Parathyroid adenoma (tissue), 2 donors: ENCODE measurements at regions not wholly inside any gene's neighbourhood (a gene's known extent, or its start where the extent isn't known, plus 50 kb on each side); places are given as distances from the start of the nearest gene placed in this dataset.

Experiments
- H2AFZ ChIP-seq: fragments of 300-600 bp; sonication (generic); one replicate; pipeline ENCODE4 v1.7.0; 2017; ENCODE audit warnings: antibody characterized with exemption, mild to moderate bottlenecking
- H3K27ac ChIP-seq: fragments of 300-600 bp; sonication (generic); one replicate; pipeline ENCODE4 v1.7.0; 2017
- H3K27me3 ChIP-seq: fragments of 300-600 bp; sonication (generic); one replicate; pipeline ENCODE4 v1.7.0; 2017; ENCODE audit warnings: low read length; ENCODE audit not compliant: control insufficient read depth, insufficient read depth
- H3K36me3 ChIP-seq: fragments of 300-600 bp; sonication (generic); one replicate; pipeline ENCODE4 v1.7.0; 2017; ENCODE audit warnings: low read length; ENCODE audit not compliant: control insufficient read depth, insufficient read depth
- H3K4me1 ChIP-seq: fragments of 300-600 bp; sonication (generic); one replicate; pipeline ENCODE4 v1.7.0; 2017; ENCODE audit warnings: control low read depth
- H3K4me2 ChIP-seq: fragments of 300-600 bp; sonication (generic); one replicate; pipeline ENCODE4 v1.7.0; 2017; ENCODE audit warnings: low read length
- H3K4me3 ChIP-seq: fragments of 300-600 bp; sonication (generic); one replicate; pipeline ENCODE4 v1.7.0; 2017; ENCODE audit warnings: low read depth, low read length
- H3K79me2 ChIP-seq: fragments of 300-600 bp; sonication (generic); one replicate; pipeline ENCODE4 v1.7.0; 2017; ENCODE audit warnings: control low read depth
- H3K9ac ChIP-seq: fragments of 300-600 bp; sonication (generic); one replicate; pipeline ENCODE4 v1.7.0; 2017; ENCODE audit warnings: mild to moderate bottlenecking
- H3K9me3 ChIP-seq: fragments of 300-600 bp; sonication (generic); one replicate; pipeline ENCODE4 v1.7.0; 2017; ENCODE audit warnings: low read length; ENCODE audit not compliant: control insufficient read depth
- CTCF ChIP-seq: fragments of 300-600 bp; sonication (generic); IDR thresholded peaks from one replicate; pipeline ENCODE4 v1.7.0; 2017; ENCODE audit warnings: antibody characterized with exemption, mild to moderate bottlenecking
- donor health status: primary hyperparathyroidism.

DNA sequence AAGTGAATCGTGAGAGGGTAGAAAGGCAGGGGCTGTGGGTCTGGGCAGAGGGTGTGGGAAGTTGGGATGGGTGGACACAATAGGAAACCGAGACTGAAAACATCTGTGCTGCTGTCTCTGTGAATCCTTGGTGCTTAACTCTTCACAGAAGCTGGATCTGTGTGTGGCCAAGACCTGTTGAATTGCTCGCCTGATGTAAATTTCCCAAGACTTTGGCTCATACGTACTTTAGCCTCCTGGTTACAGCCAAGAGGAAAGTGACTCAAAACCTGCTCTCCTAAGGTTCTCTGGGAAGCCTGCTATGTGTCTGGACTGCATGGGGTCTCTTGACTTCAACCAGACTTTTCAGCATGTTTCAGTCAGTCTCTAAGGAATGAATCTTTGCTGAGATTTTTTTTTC is 270.3 kb downstream of the RWDD3 start:
- TF ChIP-seq CTCF = no peak
- H3K36me3 ChIP-seq = no peaks in the 10 kb centered on the region
- no peak overlapping the region for H3K4me2 ChIP-seq
- H3K4me1 ChIP-seq = no peaks in the 10 kb centered on the region
- H3K27ac ChIP-seq = no peak overlapping the region
- no peak overlapping the region for H2AFZ ChIP-seq
- H3K9ac ChIP-seq = no peak overlapping the region
- no peaks in the 10 kb centered on the region for H3K27me3 ChIP-seq
- H3K79me2 ChIP-seq = no peaks in the 10 kb centered on the region
- no peaks in the 10 kb centered on the region for H3K9me3 ChIP-seq
- no peak overlapping the region for H3K4me3 ChIP-seq

DNA sequence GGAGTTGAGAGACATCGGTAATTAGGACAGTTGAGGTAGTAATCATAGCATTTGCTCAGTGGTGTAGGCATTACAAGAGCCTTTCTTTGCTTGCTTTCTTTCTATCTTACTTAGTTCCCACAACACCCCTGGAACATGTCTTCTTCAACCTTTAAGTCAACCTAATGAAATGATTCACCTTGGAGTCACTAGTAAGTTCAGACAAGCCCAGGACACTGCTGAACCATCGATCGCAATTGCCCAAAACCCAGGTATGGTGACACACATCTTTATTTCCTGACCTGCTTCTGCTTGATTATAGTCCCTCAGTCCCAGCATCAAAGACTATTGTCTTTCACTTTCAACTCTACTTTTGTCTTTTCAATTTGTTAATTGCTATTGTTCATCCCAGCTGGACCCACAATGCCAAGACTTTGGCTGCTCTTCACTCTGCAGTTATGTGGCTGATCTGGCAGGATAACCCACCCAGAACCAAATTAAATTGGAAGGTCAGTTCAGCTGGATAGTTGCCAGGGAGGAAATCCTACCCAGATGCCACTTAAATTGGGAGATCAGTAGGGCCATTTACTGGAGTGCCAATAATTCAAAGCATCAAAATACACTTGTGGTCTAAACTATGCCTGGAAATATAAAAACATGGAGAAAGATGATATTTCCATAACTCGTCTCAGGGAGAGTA is 272.9 kb downstream of the RWDD3 start:
- Histone ChIP-seq H2AFZ (no peak overlapping the region), H3K36me3 (no peaks in the 10 kb centered on the region), H3K9ac (no peak overlapping the region), H3K4me2 (no peak overlapping the region), H3K4me1 (no peaks in the 10 kb centered on the region), H3K9me3 (no peaks in the 10 kb centered on the region), H3K4me3 (no peak overlapping the region), H3K79me2 (no peaks in the 10 kb centered on the region), H3K27me3 (no peaks in the 10 kb centered on the region), H3K27ac (no peak overlapping the region)
- TF ChIP-seq CTCF = no peak

DNA sequence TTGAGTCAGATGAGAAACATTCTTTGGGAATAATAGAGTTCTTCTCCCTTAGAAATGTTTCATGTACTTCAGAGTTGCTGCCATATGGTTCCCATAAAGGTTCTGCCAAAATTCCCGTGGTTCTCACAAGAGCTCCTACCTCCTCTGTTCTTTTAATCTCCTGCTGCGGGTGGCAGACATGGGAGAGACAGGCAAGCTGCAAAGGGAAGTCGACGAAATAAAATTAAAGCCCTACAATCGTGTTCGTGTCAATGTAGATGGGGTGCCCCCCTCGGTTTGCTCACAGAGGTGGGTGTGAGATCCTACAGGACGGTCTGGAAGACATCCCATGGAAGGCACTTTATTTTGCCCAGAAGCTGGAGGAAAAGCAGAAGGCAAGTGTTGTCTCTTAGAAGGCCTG is 276.0 kb downstream of the RWDD3 start:
- no peak overlapping the region for H3K4me3 ChIP-seq
- no peak overlapping the region for H3K27ac ChIP-seq
- no peak overlapping the region for H3K9ac ChIP-seq

GRCh38 chr1:95512925-95513324 is 278.9 kb downstream of the RWDD3 start:
- Histone ChIP-seq H3K9me3 (no peaks in the 10 kb centered on the region), H3K79me2 (no peaks in the 10 kb centered on the region), H3K36me3 (no peaks in the 10 kb centered on the region), H3K4me1 (no peaks in the 10 kb centered on the region), H3K9ac (no peak overlapping the region), H3K4me2 (no peak overlapping the region), H2AFZ (no peak overlapping the region), H3K27me3 (no peaks in the 10 kb centered on the region), H3K4me3 (no peak overlapping the region), H3K27ac (no peak overlapping the region)
- no peak for TF ChIP-seq CTCF

More for the DNA sequence above, 276.0 kb downstream of the RWDD3 start:
- Histone ChIP-seq H3K36me3 (no peaks in the 10 kb centered on the region), H3K4me1 (no peaks in the 10 kb centered on the region), H3K27me3 (no peaks in the 10 kb centered on the region), H2AFZ (no peak overlapping the region), H3K4me2 (no peak overlapping the region), H3K9me3 (no peaks in the 10 kb centered on the region), H3K79me2 (no peaks in the 10 kb centered on the region)
- no peak for TF ChIP-seq CTCF

DNA sequence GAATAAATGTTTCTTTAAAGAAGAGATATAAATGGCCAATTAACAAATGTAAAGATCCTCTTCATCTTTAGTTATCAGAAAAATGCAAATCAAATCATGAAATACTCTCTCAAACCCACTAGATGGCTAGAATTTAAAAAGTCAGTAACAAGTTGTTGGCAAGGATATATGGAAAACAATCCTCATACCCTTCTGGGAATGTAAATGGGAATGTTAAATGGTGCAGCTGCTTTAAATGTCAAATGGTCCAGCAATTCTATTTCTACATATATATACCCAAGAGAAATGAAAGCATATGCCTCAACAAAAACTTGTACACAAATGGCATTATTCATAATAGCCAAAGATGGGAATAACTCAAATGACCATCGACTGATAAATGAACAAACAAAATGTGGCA is 283.5 kb downstream of the RWDD3 start:
- H3K79me2 ChIP-seq = no peaks in the 10 kb centered on the region
- H3K27ac ChIP-seq = no peak overlapping the region
- H3K4me2 ChIP-seq = no peak overlapping the region
- H3K4me3 ChIP-seq = no peak overlapping the region
- H3K4me1 ChIP-seq = no peaks in the 10 kb centered on the region
- no peaks in the 10 kb centered on the region for H3K9me3 ChIP-seq
- H3K36me3 ChIP-seq = no peaks in the 10 kb centered on the region
- no peaks in the 10 kb centered on the region for H3K27me3 ChIP-seq
- H2AFZ ChIP-seq = no peak overlapping the region
- TF ChIP-seq CTCF = no peak
- H3K9ac ChIP-seq = no peak overlapping the region
